ENCODE measurements at regions not wholly inside any gene's neighbourhood (a gene's known extent, or its start where the extent isn't known, plus 50 kb on each side); places are given as distances from the start of the nearest gene placed in this dataset.

DNA sequence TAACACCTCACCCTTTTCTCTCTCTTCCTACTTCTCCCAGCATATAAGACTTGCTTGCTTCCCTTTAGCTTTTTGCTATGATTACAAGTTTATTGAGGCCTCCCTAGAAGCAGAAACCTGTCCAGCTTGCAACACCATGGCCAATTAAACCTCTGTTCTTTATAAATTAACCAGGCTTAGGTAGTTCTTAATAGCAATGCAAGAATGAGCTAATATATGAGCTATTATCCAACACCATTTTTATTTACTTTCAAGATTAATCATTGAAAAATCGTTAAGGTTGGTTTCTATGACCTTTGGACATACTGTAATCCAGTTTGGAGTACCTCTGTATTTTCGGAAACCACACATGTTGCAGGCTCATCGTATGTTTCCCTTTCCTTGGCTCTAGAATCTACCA lies 643.1 kb downstream of the ZPLD1 start:
- TF ChIP-seq EP300 (conservative IDR thresholded peaks at IDR 0.05; ENCODE audit: poor library complexity, severe bottlenecking) (no peak), RAD21 (conservative IDR thresholded peaks at IDR 0.05) (no peak), EZH2 (IDR thresholded peaks at IDR 0.05; ENCODE audit: borderline replicate concordance, insufficient read depth, low read length, poor library complexity, severe bottlenecking) (no peak), REST (IDR thresholded peaks at IDR 0.05; ENCODE audit: borderline replicate concordance) (no peak), POLR2AphosphoS5 (IDR thresholded peaks at IDR 0.05) (no peak), TAF1 (IDR thresholded peaks at IDR 0.05; ENCODE audit: low read depth) (no peak)
- TF ChIP-seq, protein P1, sequence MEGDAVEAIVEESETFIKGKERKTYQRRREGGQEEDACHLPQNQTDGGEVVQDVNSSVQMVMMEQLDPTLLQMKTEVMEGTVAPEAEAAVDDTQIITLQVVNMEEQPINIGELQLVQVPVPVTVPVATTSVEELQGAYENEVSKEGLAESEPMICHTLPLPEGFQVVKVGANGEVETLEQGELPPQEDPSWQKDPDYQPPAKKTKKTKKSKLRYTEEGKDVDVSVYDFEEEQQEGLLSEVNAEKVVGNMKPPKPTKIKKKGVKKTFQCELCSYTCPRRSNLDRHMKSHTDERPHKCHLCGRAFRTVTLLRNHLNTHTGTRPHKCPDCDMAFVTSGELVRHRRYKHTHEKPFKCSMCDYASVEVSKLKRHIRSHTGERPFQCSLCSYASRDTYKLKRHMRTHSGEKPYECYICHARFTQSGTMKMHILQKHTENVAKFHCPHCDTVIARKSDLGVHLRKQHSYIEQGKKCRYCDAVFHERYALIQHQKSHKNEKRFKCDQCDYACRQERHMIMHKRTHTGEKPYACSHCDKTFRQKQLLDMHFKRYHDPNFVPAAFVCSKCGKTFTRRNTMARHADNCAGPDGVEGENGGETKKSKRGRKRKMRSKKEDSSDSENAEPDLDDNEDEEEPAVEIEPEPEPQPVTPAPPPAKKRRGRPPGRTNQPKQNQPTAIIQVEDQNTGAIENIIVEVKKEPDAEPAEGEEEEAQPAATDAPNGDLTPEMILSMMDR (IDR thresholded peaks at IDR 0.05; ENCODE audit: poor library complexity, severe bottlenecking), result no peak
